ENCODE measurements at regions not wholly inside any gene's neighbourhood (a gene's known extent, or its start where the extent isn't known, plus 50 kb on each side); places are given as distances from the start of the nearest gene placed in this dataset.
"Not testable (repeated sequence)": the region's sequence is repeated elsewhere in the genome, so short reads cannot be mapped to it uniquely, and the experiment has no call there.

DNA sequence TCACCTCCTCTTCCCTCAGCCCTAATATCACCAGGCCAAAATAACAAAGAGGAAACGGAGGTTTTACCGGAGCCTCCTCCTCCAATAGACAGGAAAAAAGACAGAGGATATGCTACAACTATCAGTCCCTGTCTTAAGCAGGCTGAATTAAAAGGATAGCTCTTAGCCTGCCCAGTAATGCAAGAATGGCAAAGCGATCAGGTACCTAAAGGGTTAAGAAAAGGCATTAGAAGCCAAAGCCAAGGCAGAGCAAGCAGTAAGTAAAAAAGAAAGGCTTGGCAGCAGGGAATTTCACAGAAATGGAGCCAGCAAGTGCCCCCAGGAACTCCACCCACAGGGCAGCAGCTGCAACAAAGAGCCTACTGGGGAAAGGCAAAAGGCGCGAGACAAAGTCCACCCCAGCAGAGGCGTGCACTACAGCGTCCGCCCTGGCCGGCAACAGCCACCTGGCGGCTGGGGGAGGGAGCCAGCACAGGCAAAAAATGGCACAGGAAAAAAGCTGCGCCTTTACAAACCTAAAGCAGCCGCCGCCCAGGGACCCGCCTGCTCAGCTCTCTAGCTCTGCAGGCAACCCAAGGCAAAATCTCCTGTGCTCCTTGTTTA lies 220.6 kb upstream of the ZC4H2 start:
- DNase-seq (ENCODE audit: low read depth, low spot score): no peak
- no peaks in the 10 kb centered on the region for H3K9me3 ChIP-seq (ENCODE audit: low read depth, low read length)
- H3K4me3 ChIP-seq: no peak overlapping the region
- no peak overlapping the region for H3K9ac ChIP-seq (ENCODE audit: insufficient read length)
- TF ChIP-seq POLR2AphosphoS5 (IDR thresholded peaks at IDR 0.05; ENCODE audit: borderline replicate concordance, low read depth, low read length): no peak
- no peak for TF ChIP-seq FOXP2 (optimal IDR thresholded peaks at IDR 0.05; ENCODE audit: control extremely low read depth, extremely low read length, insufficient read depth)
- TF ChIP-seq EZH2 (IDR thresholded peaks at IDR 0.05): no peak
- H3K36me3 ChIP-seq (ENCODE audit: insufficient read depth, low read length): no peaks in the 10 kb centered on the region
- no peak overlapping the region for H3K27ac ChIP-seq

- no peak for DNase-seq (ENCODE audit: low read depth, low spot score)
- H3K27ac ChIP-seq: no peak overlapping the region
- H3K9ac ChIP-seq (ENCODE audit: insufficient read length): no peak overlapping the region
- H3K9me3 ChIP-seq (ENCODE audit: low read depth, low read length): no peaks in the 10 kb centered on the region
- H3K36me3 ChIP-seq (ENCODE audit: insufficient read depth, low read length): no peaks in the 10 kb centered on the region
- no peak for TF ChIP-seq POLR2AphosphoS5 (IDR thresholded peaks at IDR 0.05; ENCODE audit: borderline replicate concordance, low read depth, low read length)
- no peak for TF ChIP-seq FOXP2 (optimal IDR thresholded peaks at IDR 0.05; ENCODE audit: control extremely low read depth, extremely low read length, insufficient read depth)
- TF ChIP-seq EZH2 (IDR thresholded peaks at IDR 0.05): no peak
- H3K4me3 ChIP-seq: no peak overlapping the region
Observed at GRCh38 chrX:65195621-65196020, 219.4 kb upstream of the ZC4H2 start.

DNA sequence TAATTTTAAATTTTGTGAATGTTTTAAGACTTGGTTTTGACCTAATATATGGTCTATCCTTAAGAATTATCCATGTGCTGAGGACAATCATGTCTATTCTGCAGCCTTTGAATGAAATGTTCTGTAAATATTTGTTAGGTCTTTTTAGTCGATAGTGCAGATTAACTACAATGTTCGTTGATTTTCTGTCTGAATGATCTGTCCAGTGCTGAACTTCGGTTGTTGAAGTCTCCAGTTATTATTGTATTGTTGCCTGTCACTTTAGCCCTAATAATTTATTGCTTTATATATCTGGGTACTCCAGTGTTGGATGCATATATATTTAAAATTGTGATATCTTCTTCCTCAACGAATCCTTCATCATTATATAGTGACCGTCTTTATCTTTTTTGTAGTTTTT lies 218.3 kb upstream of the ZC4H2 start:
- no peak for TF ChIP-seq EZH2 (IDR thresholded peaks at IDR 0.05)
- TF ChIP-seq FOXP2 (optimal IDR thresholded peaks at IDR 0.05; ENCODE audit: control extremely low read depth, extremely low read length, insufficient read depth): no peak
- no peak for TF ChIP-seq POLR2AphosphoS5 (IDR thresholded peaks at IDR 0.05; ENCODE audit: borderline replicate concordance, low read depth, low read length)
- no peak overlapping the region for H3K27ac ChIP-seq
- H3K4me3 ChIP-seq: no peak overlapping the region
- DNase-seq (ENCODE audit: low read depth, low spot score): no peak
- no peak overlapping the region for H3K9ac ChIP-seq (ENCODE audit: insufficient read length)
- H3K36me3 ChIP-seq (ENCODE audit: insufficient read depth, low read length): no peaks in the 10 kb centered on the region
- no peaks in the 10 kb centered on the region for H3K9me3 ChIP-seq (ENCODE audit: low read depth, low read length)

- not testable (repeated sequence) for H3K36me3 ChIP-seq (ENCODE audit: insufficient read depth, low read length); H3K4me3 ChIP-seq; H3K27ac ChIP-seq; H3K9ac ChIP-seq (ENCODE audit: insufficient read length); DNase-seq (ENCODE audit: low read depth, low spot score); H3K9me3 ChIP-seq (ENCODE audit: low read depth, low read length)
Observed at GRCh38 chrX:65163325-65163724, 187.1 kb upstream of the ZC4H2 start.

GRCh38 chrX:65148232-65148631 lies 172.0 kb upstream of the ZC4H2 start:
- no peaks in the 10 kb centered on the region for H3K36me3 ChIP-seq (ENCODE audit: insufficient read depth, low read length)
- no peak overlapping the region for H3K27ac ChIP-seq
- H3K9ac ChIP-seq (ENCODE audit: insufficient read length): no peak overlapping the region

GRCh38 chrX:65136424-65136823 lies 160.2 kb upstream of the ZC4H2 start:
- Histone ChIP-seq H3K9ac (ENCODE audit: insufficient read length) (no peak overlapping the region), H3K4me3 (no peak overlapping the region), H3K36me3 (ENCODE audit: insufficient read depth, low read length) (no peaks in the 10 kb centered on the region), H3K27ac (no peak overlapping the region), H3K9me3 (ENCODE audit: low read depth, low read length) (no peaks in the 10 kb centered on the region)
- DNase-seq (ENCODE audit: low read depth, low spot score): no peak
- no peak for TF ChIP-seq POLR2AphosphoS5 (IDR thresholded peaks at IDR 0.05; ENCODE audit: borderline replicate concordance, low read depth, low read length)
- no peak for TF ChIP-seq EZH2 (IDR thresholded peaks at IDR 0.05)
- TF ChIP-seq FOXP2 (optimal IDR thresholded peaks at IDR 0.05; ENCODE audit: control extremely low read depth, extremely low read length, insufficient read depth): no peak

More at GRCh38 chrX:65148232-65148631, 172.0 kb upstream of the ZC4H2 start:
- TF ChIP-seq POLR2AphosphoS5 (IDR thresholded peaks at IDR 0.05; ENCODE audit: borderline replicate concordance, low read depth, low read length) (no peak), EZH2 (IDR thresholded peaks at IDR 0.05) (no peak), FOXP2 (optimal IDR thresholded peaks at IDR 0.05; ENCODE audit: control extremely low read depth, extremely low read length, insufficient read depth) (no peak)
- no peak overlapping the region for H3K4me3 ChIP-seq
- DNase-seq (ENCODE audit: low read depth, low spot score): no peak
- no peaks in the 10 kb centered on the region for H3K9me3 ChIP-seq (ENCODE audit: low read depth, low read length)

- H3K9me3 ChIP-seq (ENCODE audit: low read depth, low read length): no peaks in the 10 kb centered on the region
- H3K36me3 ChIP-seq (ENCODE audit: insufficient read depth, low read length): no peaks in the 10 kb centered on the region
- no peak for TF ChIP-seq POLR2AphosphoS5 (IDR thresholded peaks at IDR 0.05; ENCODE audit: borderline replicate concordance, low read depth, low read length)
- no peak for TF ChIP-seq EZH2 (IDR thresholded peaks at IDR 0.05)
- TF ChIP-seq FOXP2 (optimal IDR thresholded peaks at IDR 0.05; ENCODE audit: control extremely low read depth, extremely low read length, insufficient read depth): no peak
- H3K4me3 ChIP-seq: no peak overlapping the region
- DNase-seq (ENCODE audit: low read depth, low spot score): no peak
- no peak overlapping the region for H3K9ac ChIP-seq (ENCODE audit: insufficient read length)
- no peak overlapping the region for H3K27ac ChIP-seq
Observed at GRCh38 chrX:65127842-65128241, 151.6 kb upstream of the ZC4H2 start.

GRCh38 chrX:65098851-65099250 lies 122.6 kb upstream of the ZC4H2 start:
- Histone ChIP-seq H3K9ac (ENCODE audit: insufficient read length) (no peak overlapping the region), H3K36me3 (ENCODE audit: insufficient read depth, low read length) (no peaks in the 10 kb centered on the region), H3K4me3 (no peak overlapping the region), H3K27ac (no peak overlapping the region), H3K9me3 (ENCODE audit: low read depth, low read length) (no peaks in the 10 kb centered on the region)
- DNase-seq (ENCODE audit: low read depth, low spot score): no peak
- TF ChIP-seq POLR2AphosphoS5 (IDR thresholded peaks at IDR 0.05; ENCODE audit: borderline replicate concordance, low read depth, low read length) (no peak), EZH2 (IDR thresholded peaks at IDR 0.05) (no peak)

GRCh38 chrX:65093658-65094057 lies 117.4 kb upstream of the ZC4H2 start:
- no peak overlapping the region for H3K27ac ChIP-seq
- TF ChIP-seq POLR2AphosphoS5 (IDR thresholded peaks at IDR 0.05; ENCODE audit: borderline replicate concordance, low read depth, low read length) (no peak), EZH2 (IDR thresholded peaks at IDR 0.05) (no peak), FOXP2 (optimal IDR thresholded peaks at IDR 0.05; ENCODE audit: control extremely low read depth, extremely low read length, insufficient read depth) (no peak)
- H3K4me3 ChIP-seq: no peak overlapping the region
- no peaks in the 10 kb centered on the region for H3K36me3 ChIP-seq (ENCODE audit: insufficient read depth, low read length)
- H3K9me3 ChIP-seq (ENCODE audit: low read depth, low read length): no peaks in the 10 kb centered on the region
- H3K9ac ChIP-seq (ENCODE audit: insufficient read length): no peak overlapping the region
- no peak for DNase-seq (ENCODE audit: low read depth, low spot score)

Data from SK-N-MC (cell line).